GM23248 (cell line): ENCODE measurements at regions not wholly inside any gene's neighbourhood (a gene's known extent, or its start where the extent isn't known, plus 50 kb on each side); places are given as distances from the start of the nearest gene placed in this dataset.

Source experiments
- EZH2 ChIP-seq: fragments of 200-600 bp; sonication (generic); IDR thresholded peaks from 2 replicates; pipeline ENCODE4 v1.6.1; 2018; ENCODE audit warnings: antibody characterized with exemption, mild to moderate bottlenecking; ENCODE audit not compliant: insufficient read depth, poor library complexity, severe bottlenecking
- EZH2phosphoT487 ChIP-seq: fragments of 200-600 bp; sonication (generic); IDR thresholded peaks from 2 replicates; pipeline ENCODE4 v1.6.1; 2018; ENCODE audit warnings: antibody characterized with exemption, moderate library complexity, mild to moderate bottlenecking, low read depth; ENCODE audit not compliant: insufficient read depth

- no peak for TF ChIP-seq EZH2
- no peak for TF ChIP-seq EZH2phosphoT487
Observed at GRCh38 chr11:110779108-110779507, 66.9 kb upstream of the ARHGAP20 start.
